OCI-LY1 (cell line): ENCODE measurements at regions not wholly inside any gene's neighbourhood (a gene's known extent, or its start where the extent isn't known, plus 50 kb on each side); places are given as distances from the start of the nearest gene placed in this dataset.

Experiments
- EZH2 ChIP-seq: fragments of 200-600 bp; sonication (generic), shearing (Covaris generic); IDR thresholded peaks from 2 replicates; pipeline ENCODE4 v1.8.0; 2017; ENCODE audit warnings: borderline replicate concordance, mixed run types, mild to moderate bottlenecking, antibody characterized with exemption, low read length, moderate library complexity, mixed read lengths
- TF ChIP-seq, protein P1 (sequence below): fragments of 200-600 bp; sonication (generic), shearing (Covaris generic); IDR thresholded peaks from 2 replicates; pipeline ENCODE4 v1.5.1; 2017; ENCODE audit warnings: mild to moderate bottlenecking, antibody characterized with exemption, low read length, moderate library complexity, mixed read lengths

GRCh38 chr7:23941551-23941950, 231.5 kb downstream of the STK31 start:
- no peak for TF ChIP-seq EZH2
- TF ChIP-seq, protein P1, sequence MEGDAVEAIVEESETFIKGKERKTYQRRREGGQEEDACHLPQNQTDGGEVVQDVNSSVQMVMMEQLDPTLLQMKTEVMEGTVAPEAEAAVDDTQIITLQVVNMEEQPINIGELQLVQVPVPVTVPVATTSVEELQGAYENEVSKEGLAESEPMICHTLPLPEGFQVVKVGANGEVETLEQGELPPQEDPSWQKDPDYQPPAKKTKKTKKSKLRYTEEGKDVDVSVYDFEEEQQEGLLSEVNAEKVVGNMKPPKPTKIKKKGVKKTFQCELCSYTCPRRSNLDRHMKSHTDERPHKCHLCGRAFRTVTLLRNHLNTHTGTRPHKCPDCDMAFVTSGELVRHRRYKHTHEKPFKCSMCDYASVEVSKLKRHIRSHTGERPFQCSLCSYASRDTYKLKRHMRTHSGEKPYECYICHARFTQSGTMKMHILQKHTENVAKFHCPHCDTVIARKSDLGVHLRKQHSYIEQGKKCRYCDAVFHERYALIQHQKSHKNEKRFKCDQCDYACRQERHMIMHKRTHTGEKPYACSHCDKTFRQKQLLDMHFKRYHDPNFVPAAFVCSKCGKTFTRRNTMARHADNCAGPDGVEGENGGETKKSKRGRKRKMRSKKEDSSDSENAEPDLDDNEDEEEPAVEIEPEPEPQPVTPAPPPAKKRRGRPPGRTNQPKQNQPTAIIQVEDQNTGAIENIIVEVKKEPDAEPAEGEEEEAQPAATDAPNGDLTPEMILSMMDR: no peak
